Right atrium auricular region (tissue), 2 donors: ENCODE measurements at regions not wholly inside any gene's neighbourhood (a gene's known extent, or its start where the extent isn't known, plus 50 kb on each side); places are given as distances from the start of the nearest gene placed in this dataset.

ENCODE experiments used
- DNase-seq: peaks from one replicate; pipeline ENCODE4 v3.0.0-alpha.2; 2019; ENCODE audit warnings: low spot score
- H3K27ac ChIP-seq, 2 donors: fragments of 200-600 bp; sonication (generic); 1 replicate in 1 of 2; 2 replicates in 1 of 2; pipeline ENCODE4 v1.5.1; 2016 to 2019
- H3K27me3 ChIP-seq, 2 donors: fragments of 200-600 bp; sonication (generic); one replicate each; pipeline versions ENCODE4 v1.5.1 to v1.6.0; 2017 to 2019
- H3K36me3 ChIP-seq: fragments of 200-600 bp; sonication (generic); one replicate; pipeline ENCODE4 v1.5.1; 2016
- H3K4me1 ChIP-seq, 2 donors: fragments of 200-600 bp; sonication (generic); one replicate each; pipeline versions ENCODE4 v1.5.1 to v1.6.0; 2017 to 2019
- H3K4me3 ChIP-seq, 2 donors: fragments of 200-600 bp; sonication (generic); 1 replicate in 1 of 2; 2 replicates in 1 of 2; pipeline ENCODE4 v1.5.1; 2017 to 2019; ENCODE audit warnings: mild to moderate bottlenecking in 1 of 2, moderate library complexity in 1 of 2
- H3K9me3 ChIP-seq, 2 donors: fragments of 200-600 bp; sonication (generic); one replicate each; pipeline ENCODE4 v1.5.1; 2019
- CTCF ChIP-seq, 2 donors: fragments of 200-600 bp; sonication (generic); IDR thresholded peaks; one replicate each; pipeline ENCODE4 v1.5.1; 2019; ENCODE audit warnings: antibody characterized with exemption in 2 of 2

GRCh38 chr14:76644855-76645518 lies 116.3 kb upstream of the VASH1 start:
- no peak overlapping the region for H3K27ac ChIP-seq
- H3K27me3 ChIP-seq = no peaks in the 10 kb centered on the region
- no peak overlapping the region for H3K4me3 ChIP-seq
- peak in 1 of 2 donors; percentile 66 for TF ChIP-seq CTCF (IDR thresholded peaks at IDR 0.05)
- H3K36me3 ChIP-seq = no peaks in the 10 kb centered on the region
- H3K9me3 ChIP-seq = no peaks in the 10 kb centered on the region
- no peak for DNase-seq
- no peaks in the 10 kb centered on the region for H3K4me1 ChIP-seq

- TF ChIP-seq CTCF (IDR thresholded peaks at IDR 0.05) = peak; percentile 49 to 84
- H3K9me3 ChIP-seq = no peaks in the 10 kb centered on the region
- no peak for DNase-seq
Observed at GRCh38 chr14:76647697-76648298, 113.5 kb upstream of the VASH1 start.

GRCh38 chr14:76651410-76652055 lies 109.7 kb upstream of the VASH1 start:
- H3K27me3 ChIP-seq = no peaks in the 10 kb centered on the region
- DNase-seq = no peak

More at GRCh38 chr14:76647697-76648298, 113.5 kb upstream of the VASH1 start:
- H3K36me3 ChIP-seq = no peaks in the 10 kb centered on the region
- H3K27ac ChIP-seq = no peak overlapping the region
- H3K4me1 ChIP-seq = no peaks in the 10 kb centered on the region
- no peaks in the 10 kb centered on the region for H3K27me3 ChIP-seq
- no peak overlapping the region for H3K4me3 ChIP-seq

GRCh38 chr14:76653875-76654572 lies 107.2 kb upstream of the VASH1 start:
- no peaks in the 10 kb centered on the region for H3K27me3 ChIP-seq
- no peak for TF ChIP-seq CTCF (IDR thresholded peaks at IDR 0.05)
- no peak overlapping the region for H3K27ac ChIP-seq
- H3K36me3 ChIP-seq = no peaks in the 10 kb centered on the region
- no peak for DNase-seq
- no peaks in the 10 kb centered on the region for H3K4me1 ChIP-seq
- no peak overlapping the region for H3K4me3 ChIP-seq
- H3K9me3 ChIP-seq = peaks cover 0 to 13% of the 10 kb centered on the region in 2 donors

More at GRCh38 chr14:76651410-76652055, 109.7 kb upstream of the VASH1 start:
- TF ChIP-seq CTCF (IDR thresholded peaks at IDR 0.05) = no peak
- no peaks in the 10 kb centered on the region for H3K36me3 ChIP-seq
- no peak overlapping the region for H3K27ac ChIP-seq
- no peaks in the 10 kb centered on the region for H3K4me1 ChIP-seq
- H3K9me3 ChIP-seq = no peaks in the 10 kb centered on the region
- H3K4me3 ChIP-seq = no peak overlapping the region

GRCh38 chr14:76654573-76655108 lies 106.6 kb upstream of the VASH1 start:
- no peak overlapping the region for H3K4me3 ChIP-seq
- no peaks in the 10 kb centered on the region for H3K27me3 ChIP-seq
- no peak for TF ChIP-seq CTCF (IDR thresholded peaks at IDR 0.05)
- peaks cover 0 to 16% of the 10 kb centered on the region in 2 donors for H3K9me3 ChIP-seq
- no peaks in the 10 kb centered on the region for H3K4me1 ChIP-seq
- H3K27ac ChIP-seq = no peak overlapping the region
- DNase-seq = no peak
- H3K36me3 ChIP-seq = no peaks in the 10 kb centered on the region
